HG02938 (cell line): ENCODE measurements at regions not wholly inside any gene's neighbourhood (a gene's known extent, or its start where the extent isn't known, plus 50 kb on each side); places are given as distances from the start of the nearest gene placed in this dataset.

Experiments
- ATAC-seq: cut with Tn5 transposase; IDR thresholded peaks from one replicate; pipeline ENCODE4 v1.9.1; 2021; ENCODE audit warnings: mild to moderate bottlenecking, moderate library complexity; ENCODE audit not compliant: unreplicated experiment

DNA sequence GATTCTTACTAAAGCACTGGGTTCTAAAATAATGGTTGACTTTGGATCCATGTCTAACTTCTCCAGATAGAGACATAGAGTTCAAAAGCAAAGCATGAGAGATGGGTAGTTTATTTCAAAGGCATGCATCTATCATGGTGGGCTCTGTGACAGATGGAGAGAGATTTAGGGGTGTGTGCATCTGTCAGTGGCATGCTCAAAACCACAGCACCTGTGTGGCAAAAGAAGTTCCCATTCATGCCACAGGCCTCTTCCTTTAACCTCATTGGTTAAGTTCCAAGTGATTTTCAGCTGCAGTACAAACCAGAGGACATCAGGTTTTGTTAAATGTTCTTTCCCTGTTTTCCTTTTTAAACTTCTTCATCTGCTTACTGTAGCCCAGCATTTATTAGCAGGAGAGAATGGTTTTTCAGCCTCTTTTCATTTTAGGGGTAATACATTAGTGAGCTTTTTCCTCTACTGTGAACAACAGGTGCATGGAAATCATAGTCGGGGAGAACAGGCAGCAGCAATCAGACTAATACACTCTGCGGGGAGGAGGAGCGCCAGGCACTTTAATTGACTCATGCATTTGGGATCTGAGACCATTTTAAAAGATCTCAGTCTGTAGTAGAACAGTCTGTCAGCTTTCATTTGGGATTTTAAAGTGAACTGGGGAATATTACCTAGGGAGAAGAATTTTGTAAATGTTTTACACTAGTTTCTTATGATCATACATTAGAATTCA lies 52.4 kb upstream of the UPP2 start:
- ATAC-seq = no peak

DNA sequence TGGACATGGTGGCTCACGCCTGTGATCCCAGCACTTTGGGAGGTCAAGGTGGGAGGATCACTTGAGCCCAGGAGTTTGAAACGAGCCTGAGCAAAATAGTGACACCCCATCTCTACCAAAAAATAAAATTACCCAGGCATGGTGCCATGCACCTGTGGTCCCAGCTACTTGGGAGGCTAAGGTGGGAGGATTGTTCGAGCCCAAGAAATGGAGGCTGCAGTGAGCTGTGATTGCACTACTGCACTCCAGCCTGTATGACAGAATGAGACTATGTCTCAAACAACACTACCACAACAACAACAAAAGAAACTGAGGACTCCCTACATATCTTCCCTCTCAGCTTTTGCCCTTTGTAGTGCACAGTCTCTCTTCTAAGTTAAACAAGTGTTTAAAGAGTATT lies 53.3 kb upstream of the UPP2 start:
- no peak for ATAC-seq

DNA sequence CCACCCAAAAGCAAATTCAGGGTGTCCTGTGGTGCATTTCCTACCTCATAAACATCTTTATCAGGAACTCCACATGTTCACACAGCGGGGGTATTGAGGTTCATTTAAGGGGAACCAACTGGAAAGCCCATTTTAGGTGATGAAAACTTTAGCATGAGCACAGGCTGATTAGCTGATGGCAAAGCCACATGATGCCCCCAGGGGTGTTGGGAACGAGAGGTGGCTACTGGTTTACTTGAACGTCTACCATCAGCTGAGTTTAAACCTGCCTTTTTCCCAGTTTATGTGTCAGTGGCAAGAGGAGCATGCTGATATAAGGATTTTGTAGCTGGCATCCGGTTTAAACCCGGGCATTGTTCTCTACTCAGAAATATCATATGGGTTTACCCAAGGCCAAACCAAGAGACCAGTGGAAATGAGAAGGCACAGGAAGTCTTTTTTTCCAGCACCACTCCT lies 54.5 kb upstream of the UPP2 start:
- ATAC-seq = no peak

DNA sequence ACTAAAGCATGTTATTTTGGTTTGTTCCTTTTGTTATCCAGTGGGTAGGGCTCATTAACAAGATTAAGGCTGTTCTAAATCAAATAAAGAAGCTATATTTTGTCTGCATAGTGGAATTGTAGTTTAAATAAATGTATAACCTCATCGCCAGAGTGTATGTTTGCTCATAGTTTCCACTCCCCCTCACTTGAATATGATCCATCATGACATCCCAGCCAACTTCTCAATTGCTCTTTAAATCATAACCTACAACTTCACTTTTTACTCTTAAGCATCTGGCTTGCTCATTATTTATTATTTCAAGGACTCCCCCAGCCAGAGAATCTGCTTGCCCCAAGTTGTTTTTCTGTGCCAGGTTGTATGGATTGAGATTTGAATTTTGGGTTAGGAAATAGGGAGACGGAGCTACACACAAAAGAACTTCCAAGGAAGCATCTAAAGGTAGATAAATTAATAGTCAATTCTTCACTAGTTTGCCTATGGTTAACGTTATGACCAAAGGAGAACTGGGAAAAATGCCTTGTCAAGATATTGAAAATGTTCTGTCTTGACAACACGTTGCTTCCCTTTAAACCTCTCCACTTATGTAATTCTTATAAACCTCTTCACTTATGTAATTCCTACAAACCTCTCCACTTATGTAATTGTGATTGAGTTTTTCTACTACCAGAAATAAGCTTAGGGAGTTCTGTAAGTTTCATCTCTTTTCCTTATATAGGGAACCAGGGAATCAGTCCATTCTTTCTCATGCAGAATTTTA lies 55.4 kb upstream of the UPP2 start:
- ATAC-seq = no peak

DNA sequence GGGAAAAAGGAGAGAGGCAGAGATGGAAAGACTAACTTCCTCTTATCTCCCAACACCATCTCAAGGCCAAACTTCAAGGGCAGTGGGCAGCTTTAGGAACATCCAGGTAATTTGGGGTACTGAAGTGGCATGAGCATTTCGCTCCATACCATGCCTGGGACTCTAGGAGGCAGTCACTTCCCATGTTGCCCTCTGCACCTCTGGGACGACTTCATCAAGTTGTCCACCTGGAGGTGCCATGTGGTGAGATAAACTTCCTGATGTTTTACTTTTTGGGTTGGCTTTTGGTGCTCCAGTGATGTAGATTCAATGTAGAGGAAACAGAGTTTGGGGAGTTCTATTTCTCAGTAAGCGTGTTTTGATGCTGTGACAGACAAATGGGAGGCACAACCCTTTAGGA lies 56.3 kb upstream of the UPP2 start:
- no peak for ATAC-seq

DNA sequence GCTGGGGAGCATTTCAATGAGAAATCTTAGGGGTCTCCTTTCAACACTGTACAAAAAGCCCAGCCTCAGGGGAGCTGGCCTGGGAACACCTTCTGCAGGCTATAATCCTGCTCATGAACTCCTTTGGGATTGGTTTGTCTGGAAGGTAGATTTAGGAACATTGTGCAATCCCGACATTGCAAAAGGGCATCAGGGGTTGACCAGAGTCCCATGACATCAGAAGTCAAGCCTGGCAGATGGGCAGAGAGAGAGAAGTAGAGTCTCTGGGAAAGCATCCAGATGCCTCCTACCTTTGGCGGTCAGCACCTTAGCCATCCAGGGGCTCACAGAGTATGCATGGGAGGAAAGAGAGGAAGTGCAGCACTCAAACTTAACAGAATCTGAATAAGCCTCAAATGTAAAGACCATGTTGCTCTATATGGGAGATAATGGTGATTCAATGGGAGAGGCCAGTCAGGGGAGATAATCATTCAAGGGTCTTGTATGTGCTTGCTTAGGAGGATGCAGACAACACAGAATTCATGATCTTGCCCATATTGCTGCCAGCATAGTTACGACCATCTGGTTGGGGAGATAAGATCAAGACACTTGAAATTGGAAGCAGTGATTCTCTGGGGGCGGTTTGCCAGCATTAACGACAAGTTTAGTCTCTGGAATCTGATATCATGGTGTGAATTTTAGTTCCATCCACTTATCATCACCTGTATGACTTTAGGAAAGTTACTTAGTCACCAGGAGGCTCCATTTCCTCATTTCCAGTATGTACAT lies 58.3 kb upstream of the UPP2 start:
- no peak for ATAC-seq

DNA sequence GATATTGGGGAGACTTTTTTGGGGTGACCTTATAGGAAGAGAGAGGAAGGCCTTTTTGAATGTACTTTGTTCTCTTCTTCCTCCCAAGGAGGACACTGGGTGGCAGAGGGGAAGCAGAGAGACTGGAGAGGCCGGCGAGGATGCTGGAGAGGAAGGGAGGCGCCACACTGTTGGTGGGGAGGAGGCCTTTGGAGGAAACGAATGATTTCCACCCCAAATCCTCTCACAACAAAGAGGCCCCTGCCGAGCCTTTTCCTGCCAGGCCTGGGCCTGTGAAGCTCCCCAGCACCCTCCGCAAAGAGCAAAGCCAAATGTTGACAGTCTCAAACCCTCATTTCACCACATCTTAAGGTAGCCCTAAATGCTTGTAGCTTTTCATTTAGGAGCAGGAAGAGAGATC lies 59.0 kb upstream of the UPP2 start:
- ATAC-seq = no peak

DNA sequence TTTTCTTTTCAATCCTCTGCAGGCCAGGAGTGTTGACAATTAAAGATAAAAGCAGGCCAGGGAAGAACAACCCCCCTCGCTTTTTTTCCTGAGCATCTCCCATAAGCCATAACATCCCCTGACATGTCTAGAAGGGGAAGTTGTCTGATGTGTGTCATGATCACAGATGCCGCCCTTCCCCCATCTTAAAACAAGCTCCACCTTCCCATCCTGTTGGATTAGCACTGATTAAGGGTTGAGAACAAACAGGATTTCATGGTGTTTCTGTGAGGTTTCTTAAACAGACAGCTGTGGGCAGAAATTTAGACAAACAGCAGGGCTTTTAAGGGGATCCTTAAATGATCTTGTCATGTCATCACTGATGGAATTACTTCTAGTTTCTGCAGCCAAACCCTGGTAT lies 59.4 kb upstream of the UPP2 start:
- no peak for ATAC-seq

DNA sequence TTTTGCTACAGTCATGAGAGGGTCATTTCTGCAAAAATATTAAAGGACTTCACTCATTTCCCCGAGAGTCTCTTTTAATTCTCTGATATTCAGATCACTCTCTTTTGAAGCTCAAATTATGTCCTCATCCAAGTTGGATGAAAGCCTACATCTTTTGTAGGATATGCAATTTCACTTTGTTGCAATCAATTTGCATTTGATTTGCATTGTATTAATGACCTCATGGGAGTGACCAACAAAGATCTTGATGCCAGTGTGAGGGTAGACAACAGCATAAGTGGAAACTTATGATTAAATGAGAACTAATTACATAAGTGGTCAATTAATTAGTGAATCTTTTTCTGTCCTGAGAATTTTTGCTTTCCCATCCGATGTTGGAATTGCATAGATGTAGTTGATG lies 60.3 kb upstream of the UPP2 start:
- ATAC-seq = no peak

DNA sequence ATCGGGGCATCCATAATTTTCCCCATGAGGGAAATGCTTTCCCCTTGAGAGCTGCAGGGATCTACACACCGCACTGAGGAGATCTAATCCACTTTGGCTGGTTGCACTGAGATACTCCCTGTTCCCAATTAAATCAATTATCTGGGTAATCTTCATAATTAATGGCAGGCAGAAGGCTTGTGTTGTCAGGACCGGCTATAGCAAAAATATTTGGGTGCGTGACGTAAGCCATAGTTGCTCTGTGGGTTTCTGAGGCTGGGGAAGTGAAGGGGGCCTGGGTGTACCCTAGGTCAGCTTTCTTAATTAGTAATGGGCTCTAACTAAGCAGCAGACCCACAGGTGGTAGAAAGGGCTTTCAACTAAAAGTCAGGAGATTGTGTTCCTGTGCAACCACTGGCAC lies 62.8 kb upstream of the UPP2 start:
- ATAC-seq = no peak

DNA sequence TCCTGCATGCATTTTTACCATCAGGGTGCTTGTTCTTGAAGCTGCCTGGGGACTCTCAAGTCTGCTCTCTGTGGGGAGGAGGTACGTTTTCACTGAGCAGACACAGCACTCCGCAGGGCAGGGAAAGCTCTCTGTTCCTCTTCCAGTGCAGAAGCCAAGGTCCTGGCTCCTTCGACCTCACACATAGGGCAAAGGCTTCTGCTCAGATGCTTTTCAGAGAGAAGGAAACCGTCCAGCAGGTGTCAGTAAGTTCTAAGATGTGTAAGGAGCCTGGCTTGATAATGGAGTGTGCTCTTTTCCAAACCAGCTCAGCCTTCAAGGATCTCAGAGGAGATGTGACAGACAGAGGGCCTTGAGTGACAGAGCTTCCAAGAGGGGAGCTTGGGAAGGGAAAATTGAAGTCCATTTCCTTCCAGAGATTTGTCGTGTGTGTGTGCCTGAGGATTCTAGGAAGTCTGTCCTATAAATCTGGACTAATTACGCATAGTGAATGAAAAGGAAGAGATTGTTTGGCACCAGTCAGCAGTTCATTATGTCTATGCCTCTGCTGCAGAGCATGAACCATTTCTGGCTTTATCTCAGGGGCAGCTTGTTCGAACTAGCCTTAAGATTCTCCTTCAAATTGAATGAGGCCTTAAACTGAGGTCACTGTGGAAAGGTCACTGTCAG lies 67.3 kb upstream of the UPP2 start:
- ATAC-seq = peak; percentile 56

DNA sequence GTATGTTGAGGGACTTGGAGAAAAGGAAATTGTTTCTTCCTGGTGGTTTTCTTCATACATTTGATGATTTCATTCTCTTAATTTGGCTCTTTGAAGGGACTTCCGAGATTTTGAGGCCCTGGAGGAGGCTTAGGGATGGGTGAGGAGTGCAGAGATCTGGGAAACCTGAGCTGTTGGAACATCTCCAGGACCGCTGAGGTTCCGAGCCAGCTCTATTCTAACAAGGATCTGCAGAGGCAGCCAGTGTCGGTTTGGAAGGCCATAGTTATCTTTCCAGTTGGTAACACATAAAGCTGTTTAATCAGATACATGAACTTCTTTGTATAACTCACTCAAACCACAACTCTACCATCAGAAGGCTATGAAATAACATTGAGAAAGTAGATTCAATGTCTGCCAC lies 70.3 kb upstream of the UPP2 start:
- ATAC-seq = no peak

DNA sequence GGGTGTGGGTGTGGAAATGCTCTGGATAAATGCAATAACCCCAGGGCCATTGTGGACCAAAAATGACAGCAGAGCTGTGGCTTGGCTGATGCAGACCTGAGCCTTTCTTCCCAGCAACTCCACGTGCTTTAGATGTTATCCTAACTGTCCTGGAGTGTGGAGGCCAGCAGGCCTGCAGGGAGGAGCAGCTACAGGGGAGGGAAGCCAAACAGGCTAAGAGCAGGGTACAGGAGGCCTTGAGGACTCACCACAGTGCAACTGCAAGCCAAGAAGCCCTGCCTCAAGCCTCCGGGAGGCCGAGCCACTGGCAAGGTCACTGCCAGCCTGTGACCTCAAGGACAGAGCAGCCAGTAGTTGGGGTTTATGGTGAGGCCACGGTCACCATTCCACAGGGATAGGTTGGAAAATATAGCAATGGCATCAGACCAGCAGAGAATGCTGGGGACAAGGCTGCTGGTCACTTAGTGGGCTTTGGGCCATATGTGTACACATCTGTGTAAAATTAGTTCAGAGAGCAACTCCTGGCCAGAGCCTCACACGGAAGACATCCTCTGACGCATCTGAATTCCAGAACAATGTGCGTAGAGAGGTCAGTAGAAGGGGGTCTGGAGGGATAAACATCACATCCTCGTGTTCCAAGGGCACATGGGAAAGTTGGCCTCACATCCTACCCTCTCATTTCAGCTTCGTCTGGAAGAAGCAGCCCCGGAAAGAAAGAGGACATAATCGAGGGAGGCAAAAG lies 76.2 kb upstream of the UPP2 start:
- ATAC-seq = no peak

DNA sequence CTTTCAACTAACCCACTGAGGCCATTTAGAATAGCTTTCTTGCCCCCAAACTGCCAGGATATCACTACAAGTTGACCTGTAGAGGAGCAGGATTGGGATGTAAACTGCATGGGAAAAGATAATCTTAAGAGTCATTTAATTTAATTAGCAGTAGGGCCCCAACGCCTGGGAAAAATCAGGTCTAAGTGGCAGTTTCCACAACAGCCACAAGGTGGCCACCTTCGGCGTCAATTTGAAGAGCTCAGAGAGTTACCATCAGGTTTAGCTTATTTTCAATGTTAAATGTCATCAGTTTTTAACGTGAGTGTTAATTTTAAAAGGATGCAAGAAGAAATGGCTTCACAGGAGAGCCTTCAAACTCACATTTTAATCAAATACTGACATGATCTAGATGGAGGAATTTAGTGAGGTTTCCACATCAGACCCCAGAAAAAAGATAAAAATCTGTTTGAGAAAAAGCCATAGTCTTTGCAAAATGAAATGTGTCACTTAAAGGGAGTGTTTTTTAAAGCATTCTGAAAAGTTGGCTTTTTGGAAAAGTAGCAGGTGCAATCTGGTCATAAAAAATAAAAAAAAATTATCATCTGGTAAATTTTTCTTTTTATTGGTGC lies 77.3 kb upstream of the UPP2 start:
- ATAC-seq = peak; percentile 78

DNA sequence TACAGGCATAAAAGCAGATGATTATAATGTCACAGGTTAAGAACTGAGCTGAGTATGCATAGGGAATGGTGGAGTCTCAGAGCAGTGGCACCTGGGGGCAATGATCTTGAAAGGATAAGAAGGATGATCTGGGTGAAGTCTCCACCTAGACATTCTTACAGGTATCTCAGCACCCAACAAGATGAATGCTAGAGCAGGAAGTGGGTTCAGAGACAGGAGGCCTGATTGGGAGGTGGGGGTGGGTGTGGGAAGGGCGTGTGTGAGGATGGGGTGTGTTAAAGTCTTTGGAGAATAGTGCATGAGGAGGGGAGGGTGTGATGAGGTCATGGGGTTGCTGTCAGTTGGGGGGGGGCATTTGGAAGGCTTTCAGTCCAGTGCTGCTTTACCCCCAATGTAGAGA lies 78.8 kb upstream of the UPP2 start:
- no peak for ATAC-seq

DNA sequence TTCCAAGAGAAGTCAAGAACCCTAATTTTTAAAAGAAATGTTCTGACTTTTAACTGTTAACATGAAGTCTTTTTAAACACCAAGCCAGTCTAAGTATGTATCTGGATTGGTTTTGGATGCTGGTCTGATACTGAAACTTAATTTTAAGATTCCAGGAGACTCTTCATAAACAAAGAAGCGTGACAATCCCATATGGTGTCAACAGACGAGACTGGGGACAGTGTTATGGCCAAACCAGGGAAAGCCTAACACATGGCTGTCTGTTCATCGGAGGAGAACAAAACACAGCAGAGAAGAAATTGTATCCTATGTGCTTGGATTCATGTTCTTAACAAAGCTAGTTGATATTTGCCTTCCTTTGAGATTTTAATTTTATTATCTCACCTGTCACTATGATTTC lies 80.5 kb upstream of the UPP2 start:
- no peak for ATAC-seq

DNA sequence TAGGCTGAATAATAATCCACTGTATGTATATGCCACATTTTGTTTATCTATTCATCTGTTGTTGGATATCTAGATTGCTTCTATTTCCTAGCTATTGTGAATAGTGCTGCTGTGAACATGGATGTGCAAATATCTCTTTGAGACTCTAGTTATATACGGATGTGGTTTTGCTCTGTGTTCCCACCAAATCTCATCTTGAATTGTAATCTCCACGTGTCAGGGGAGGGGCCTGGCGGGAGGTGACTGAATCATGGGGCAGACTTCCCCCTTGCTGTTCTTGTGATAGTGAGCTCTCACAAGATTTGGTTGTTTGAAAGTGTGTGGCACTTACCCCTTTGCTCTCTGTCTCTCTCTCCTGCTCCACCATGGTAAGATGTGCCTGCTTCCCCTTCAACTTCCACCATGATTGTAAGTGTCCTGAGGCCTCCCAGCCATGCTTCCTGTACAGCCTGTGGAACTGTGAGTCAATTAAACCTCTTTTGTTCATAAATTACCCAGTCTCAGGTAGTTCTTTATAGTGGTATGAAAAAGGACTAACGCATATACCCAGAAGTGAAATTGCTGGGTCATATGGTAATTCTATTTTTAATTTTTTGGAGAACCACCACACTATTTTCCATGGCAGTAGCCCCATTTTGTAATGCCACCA lies 86.1 kb upstream of the UPP2 start:
- no peak for ATAC-seq

DNA sequence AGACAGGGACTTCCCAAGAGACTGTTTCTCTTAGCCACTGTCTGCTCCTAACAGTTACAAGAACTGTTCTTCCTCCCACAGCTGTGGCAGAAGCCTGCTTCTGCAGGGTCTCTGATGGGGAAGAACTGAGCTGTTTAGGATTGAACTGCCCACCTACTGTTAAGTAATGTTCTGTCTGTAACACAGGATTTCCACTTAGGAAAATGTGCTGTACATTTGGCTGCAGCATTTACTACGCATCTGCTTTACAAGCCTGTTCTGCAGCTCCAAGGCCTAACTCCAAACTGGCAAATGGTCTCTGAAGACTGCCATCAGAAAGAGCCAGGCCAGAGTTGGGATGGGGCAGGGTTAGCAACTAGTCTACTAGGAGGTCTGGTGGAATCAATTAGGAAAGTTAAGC lies 87.8 kb upstream of the UPP2 start:
- no peak for ATAC-seq

DNA sequence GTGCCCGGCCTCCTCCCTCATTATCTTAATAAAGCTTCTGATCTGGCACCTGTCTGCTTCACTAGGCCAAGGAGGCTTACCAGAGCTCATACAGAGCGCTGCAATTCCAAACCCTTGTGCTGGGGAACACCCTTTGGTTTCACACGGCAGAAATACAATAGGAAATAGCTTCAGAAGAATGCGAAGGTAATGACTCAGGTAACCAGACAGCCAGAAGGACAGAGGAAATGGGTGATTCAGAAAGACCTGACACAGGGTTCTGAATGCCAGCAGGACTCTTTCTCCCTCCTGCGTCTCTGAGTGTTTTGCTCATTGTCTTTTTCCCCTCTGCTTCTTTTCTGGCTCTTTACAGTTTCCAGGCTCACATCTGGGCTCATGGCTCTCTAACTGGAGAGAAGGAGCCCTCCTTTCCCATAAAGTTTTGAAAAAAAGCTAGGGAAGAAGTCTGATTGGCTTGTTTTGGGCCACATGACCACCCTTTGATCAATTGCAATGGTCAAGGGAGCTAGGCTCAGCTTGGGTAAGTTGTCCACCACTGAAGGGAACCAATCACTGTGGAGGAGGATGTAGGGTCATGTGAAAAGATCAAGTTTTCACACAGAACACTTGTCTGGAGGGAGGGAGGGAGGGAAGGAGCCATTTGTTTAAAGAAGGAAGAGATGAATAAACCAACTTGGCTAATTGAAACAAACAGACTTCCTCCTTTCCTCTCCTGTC lies 90.5 kb upstream of the UPP2 start:
- no peak for ATAC-seq
